Inflammatory macrophage treated with lipopolysaccharide for 1 hour (primary cell): ENCODE measurements at regions not wholly inside any gene's neighbourhood (a gene's known extent, or its start where the extent isn't known, plus 50 kb on each side); places are given as distances from the start of the nearest gene placed in this dataset.
"Not testable (repeated sequence)": the region's sequence is repeated elsewhere in the genome, so short reads cannot be mapped to it uniquely, and the experiment has no call there.

Source experiments
- DNase-seq, 2 donors: peaks; one replicate each; pipeline ENCODE4 v3.0.0-alpha.2; 2020 to 2022

- DNase-seq = no peak
Observed at GRCh38 chr13:97726664-97727280, 226.7 kb upstream of the IPO5 start.

DNA sequence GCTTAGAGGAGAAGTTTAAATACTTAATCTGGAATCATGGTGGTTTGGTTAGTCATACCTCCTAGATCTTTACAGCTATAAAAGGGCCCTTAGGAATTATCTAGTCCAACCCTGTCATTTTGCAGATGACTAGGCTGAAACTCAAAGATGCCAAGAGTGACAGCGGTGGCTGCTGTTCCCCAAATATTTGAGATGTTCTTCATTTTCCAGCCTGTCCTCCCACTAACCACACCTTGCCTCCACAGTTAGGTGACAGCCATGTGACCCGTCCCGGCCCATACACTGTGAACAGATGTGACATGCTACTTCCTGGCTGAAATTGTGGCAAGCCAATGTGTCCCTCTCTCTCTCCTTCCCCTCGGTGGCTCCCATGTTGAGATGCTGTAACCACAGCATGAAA, 225.5 kb upstream of the IPO5 start:
- DNase-seq = no peak

- no peak for DNase-seq
Observed at GRCh38 chr13:97736436-97736835, 217.0 kb upstream of the IPO5 start.

- DNase-seq = no peak
Observed at GRCh38 chr13:97742084-97742483, 211.4 kb upstream of the IPO5 start.

- DNase-seq = no peak
Observed at GRCh38 chr13:97743938-97744337, 209.5 kb upstream of the IPO5 start.

DNA sequence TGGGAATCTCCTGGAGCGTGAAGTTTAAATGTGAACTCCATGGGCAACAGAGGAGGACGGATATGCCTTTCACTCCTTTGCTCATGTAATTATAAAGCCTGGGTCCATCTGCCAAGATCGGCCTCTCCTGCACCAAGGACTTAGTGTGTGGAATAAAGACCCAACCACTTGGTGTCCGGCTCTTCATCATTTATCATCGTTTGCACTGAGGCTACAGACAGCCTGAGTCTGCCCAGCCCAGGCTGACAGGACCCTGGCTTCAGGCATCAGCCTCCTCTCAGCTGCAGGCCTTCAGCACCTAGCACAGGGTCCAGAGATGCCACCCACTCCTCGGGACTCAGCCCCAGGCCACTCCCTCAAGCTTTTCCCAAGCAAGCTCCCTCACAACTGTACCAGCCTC, 206.8 kb upstream of the IPO5 start:
- DNase-seq = no peak

DNA sequence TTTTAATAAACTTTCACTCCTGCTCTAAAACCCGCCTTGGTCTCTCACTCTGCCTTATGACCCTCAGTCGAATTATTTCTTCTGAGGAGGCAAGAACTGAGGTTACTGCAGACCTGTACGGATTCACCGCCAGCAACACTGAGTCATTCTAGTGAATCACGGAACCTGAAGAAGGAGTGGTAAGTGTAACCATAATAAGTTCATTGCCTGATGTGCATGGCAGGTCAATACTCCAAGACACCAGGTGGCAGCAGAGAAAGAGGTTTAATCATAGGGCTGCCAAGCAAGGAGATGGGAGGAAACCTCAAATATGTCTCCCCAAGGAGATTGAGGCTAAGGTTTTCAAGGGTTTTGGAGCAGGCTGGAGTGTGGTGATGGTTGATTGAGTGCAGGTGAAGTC, 204.3 kb upstream of the IPO5 start:
- DNase-seq = no peak

DNA sequence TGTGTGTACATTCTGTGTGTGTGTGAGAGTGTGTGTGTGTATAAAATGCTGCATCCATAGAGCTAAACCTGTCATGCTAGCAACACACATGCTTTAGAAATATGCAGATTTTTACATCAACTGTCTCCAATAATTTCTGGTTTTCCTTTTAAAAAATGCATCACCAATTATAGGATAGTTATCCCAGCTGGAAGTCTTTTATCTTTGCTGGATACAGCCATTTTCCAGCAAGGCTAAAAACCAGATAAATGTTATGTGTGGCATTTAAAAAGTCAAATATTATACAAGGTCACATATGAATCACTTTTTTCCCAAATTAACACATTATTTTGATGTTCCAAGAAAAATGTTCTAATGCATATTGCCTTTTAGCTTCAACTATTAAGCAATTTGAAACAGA, 202.0 kb upstream of the IPO5 start:
- DNase-seq = no peak

- DNase-seq = no peak
Observed at GRCh38 chr13:97752961-97753668, 200.4 kb upstream of the IPO5 start.

- DNase-seq = no peak
Observed at GRCh38 chr13:97753942-97754670, 199.4 kb upstream of the IPO5 start.

GRCh38 chr13:97757807-97758206, 195.7 kb upstream of the IPO5 start:
- DNase-seq = no peak

DNA sequence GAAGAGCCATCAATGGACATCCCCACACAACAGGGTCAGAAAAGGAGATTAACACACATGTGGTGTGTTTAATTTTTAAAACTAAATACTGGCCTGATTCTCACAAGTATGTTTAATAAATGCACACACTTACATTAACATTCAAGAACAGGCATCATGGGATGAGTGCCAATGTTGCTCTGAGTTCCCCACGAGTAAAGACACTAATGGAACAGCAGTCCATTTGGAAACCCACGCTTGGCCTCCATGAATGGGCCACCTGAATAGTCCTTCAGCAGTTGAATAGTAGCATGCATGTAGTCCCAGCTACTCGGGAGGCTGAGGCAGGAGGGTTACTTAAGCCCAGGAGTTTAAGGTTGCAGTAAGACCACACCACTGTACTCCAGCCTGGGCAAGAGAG, 195.2 kb upstream of the IPO5 start:
- DNase-seq = no peak

GRCh38 chr13:97761796-97762540, 191.5 kb upstream of the IPO5 start:
- DNase-seq = no peak

- no peak for DNase-seq
Observed at GRCh38 chr13:97766749-97767148, 186.7 kb upstream of the IPO5 start.

DNA sequence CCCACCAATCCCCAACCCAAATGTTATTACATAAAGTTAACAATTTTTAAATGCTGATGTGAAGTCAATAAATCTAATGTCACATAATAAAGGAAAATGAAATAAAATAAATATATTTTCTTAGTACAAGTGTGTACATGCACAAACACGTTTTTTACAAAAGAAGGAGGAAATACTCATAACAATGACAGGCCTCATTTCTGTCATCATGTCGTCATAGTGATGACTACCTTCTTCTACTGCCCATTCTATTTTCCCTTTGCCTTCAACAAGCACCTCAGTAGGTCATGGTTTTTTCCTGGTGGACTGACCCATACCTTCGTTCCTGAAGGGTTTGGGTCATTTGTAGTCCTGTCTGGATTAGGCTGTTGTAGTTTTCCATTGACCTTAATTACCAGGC, 185.3 kb upstream of the IPO5 start:
- DNase-seq = no peak

- DNase-seq = not testable (repeated sequence)
Observed at GRCh38 chr13:97770231-97770630, 183.2 kb upstream of the IPO5 start.

DNA sequence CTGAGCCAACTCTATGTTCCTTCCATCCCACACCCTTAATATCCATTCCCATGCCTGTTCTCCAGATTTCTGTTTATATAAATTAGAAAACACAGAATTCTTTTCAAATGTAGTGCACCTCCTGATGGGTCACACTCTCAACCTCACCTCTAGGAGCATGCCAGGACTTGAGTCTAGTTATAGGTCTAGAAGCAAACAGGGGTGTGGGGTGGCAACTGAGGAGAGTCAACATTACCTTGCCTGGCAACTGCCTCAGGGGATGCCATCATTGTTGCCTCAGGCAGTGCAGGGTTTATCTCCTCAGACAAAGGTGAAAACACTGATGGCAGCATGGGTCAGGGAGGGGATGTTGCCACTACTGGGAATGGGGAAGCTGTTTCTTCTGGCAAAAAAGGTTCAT, 181.0 kb upstream of the IPO5 start:
- not testable (repeated sequence) for DNase-seq

DNA sequence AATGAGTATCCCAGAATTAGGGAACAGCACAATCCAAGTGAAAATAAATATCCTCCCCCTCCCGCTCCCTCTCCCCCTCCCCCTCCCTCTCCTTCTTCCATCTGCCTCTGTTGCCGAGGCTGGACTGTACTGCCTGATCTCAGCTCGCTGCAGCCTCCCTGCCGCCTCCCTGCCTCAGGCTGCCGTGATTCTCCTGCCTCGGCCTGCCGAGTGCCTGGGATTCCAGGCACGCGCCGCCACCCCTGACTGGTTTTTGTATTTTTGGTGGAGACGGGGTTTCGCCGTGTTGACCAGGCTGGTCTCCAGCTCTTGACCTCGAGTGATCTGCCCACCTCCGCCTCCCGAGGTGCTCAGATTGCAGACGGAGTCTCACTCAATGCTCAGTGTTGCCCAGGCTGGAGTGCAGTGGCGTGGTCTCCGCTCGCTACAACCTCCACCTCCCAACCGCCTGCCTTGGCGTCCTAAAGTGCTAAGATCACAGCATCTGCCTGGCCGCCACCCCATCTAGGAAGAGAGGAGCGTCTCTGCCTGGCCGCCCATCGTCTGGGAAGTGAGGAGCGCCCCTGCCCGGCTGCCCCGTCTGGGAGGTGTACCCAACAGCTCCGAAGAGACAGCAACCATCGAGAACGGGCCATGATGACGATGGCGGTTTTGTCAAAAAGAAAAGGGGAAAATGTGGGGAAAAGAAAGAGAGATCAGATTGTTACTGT, 178.9 kb upstream of the IPO5 start:
- not testable (repeated sequence) for DNase-seq

DNA sequence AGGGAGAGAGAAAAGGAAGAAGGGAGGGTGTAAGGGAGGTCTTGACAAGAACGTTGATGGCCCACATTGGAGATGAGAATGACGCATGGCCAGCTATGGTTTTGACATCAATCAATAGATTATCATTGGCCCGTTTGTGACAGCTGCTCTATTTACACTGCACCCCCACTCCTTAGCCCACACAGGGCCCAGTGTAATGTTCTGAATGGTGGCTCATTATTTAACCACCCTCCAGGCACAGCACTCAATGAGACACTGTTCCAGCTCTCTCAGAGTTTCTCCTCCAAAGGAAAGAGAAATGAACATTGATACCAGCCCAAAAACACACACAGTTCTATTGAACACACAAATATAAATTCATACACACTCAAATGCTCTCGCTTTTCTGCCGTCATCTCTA, 173.0 kb upstream of the IPO5 start:
- DNase-seq = no peak

DNA sequence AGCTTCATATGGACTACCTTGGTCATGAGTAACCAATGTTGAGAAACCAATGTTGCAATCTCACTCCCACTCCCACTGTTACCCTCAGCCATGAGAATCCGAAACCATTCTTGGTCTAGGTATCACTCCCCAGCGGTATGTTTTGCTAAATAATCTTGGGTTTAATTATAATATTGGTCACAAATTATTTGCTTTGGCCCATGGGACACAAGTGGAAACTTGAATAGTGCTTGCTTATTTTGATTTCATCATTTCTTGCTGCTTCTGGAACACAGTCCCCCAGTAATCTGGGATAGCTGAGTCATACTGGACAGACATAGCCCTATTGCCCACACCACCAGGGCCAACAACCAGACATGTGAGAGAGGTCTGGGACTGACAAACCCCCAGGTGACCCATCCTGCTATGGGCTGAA, 171.6 kb upstream of the IPO5 start:
- no peak for DNase-seq

GRCh38 chr13:97786510-97786909, 167.0 kb upstream of the IPO5 start:
- DNase-seq = no peak

DNA sequence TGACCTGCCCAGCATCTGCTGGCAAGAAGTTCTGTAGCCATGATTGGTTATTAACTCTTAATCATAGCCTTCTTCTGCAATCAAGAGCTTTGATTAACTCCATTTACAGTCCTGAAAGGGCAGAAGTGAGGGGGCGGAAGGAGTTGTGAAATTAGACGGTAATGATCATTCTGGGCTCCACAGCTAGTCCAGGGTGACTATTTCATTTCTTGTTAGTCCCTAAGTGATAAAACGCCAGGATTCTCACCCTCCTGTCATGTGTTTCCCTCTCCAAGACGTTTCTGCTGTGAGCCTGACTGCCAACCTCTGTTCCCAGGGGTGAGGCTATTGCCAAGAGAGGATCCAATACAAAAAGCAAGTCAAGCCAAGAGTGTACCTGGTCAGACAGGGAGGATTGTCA, 155.9 kb upstream of the IPO5 start:
- DNase-seq = no peak
